ENCODE measurements at regions not wholly inside any gene's neighbourhood (a gene's known extent, or its start where the extent isn't known, plus 50 kb on each side); places are given as distances from the start of the nearest gene placed in this dataset.

DNA sequence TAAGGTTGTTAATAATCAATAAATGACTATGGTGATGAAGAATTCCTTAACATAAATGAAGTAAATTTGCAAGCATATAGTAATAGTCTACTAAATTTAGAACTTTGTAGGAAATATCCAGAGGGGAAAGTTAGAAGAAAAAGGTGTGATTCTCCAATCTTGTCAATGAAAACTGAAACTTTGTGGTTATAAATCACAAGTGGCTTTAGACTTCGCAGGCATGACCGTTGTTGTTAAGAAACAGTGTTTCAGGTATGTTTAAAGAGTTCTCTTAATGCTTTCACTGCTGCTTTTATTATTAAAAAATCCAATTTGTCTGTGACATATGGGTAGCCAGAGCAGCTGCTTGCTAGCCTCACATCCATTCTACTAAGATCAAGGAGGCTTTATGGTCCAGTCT, 475.6 kb upstream of the ADGRB3 start:
- TF ChIP-seq, protein P1, sequence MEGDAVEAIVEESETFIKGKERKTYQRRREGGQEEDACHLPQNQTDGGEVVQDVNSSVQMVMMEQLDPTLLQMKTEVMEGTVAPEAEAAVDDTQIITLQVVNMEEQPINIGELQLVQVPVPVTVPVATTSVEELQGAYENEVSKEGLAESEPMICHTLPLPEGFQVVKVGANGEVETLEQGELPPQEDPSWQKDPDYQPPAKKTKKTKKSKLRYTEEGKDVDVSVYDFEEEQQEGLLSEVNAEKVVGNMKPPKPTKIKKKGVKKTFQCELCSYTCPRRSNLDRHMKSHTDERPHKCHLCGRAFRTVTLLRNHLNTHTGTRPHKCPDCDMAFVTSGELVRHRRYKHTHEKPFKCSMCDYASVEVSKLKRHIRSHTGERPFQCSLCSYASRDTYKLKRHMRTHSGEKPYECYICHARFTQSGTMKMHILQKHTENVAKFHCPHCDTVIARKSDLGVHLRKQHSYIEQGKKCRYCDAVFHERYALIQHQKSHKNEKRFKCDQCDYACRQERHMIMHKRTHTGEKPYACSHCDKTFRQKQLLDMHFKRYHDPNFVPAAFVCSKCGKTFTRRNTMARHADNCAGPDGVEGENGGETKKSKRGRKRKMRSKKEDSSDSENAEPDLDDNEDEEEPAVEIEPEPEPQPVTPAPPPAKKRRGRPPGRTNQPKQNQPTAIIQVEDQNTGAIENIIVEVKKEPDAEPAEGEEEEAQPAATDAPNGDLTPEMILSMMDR (IDR thresholded peaks at IDR 0.05 in 2 of 3, conservative IDR thresholded peaks at IDR 0.05 in 1 of 3; ENCODE audit: control insufficient read depth in 2 of 3, extremely low read depth in 1 of 3, insufficient read depth in 1 of 3, low read depth in 3 of 3, low read length in 3 of 3), result no peak
- TF ChIP-seq POLR2A (IDR thresholded peaks at IDR 0.05; ENCODE audit: low read depth, low read length) (no peak), EP300 (IDR thresholded peaks at IDR 0.05; ENCODE audit: borderline replicate concordance in 1 of 2, control insufficient read depth in 1 of 2, low read depth in 2 of 2, low read length in 2 of 2) (peak in 1 of 2 experiments; percentile 51; a peak in 1 of 4 replicates), NR2C1 (IDR thresholded peaks at IDR 0.05) (no peak), JUND (IDR thresholded peaks at IDR 0.05; ENCODE audit: low read depth, low read length) (no peak)
- TF ChIP-seq, protein P2, sequence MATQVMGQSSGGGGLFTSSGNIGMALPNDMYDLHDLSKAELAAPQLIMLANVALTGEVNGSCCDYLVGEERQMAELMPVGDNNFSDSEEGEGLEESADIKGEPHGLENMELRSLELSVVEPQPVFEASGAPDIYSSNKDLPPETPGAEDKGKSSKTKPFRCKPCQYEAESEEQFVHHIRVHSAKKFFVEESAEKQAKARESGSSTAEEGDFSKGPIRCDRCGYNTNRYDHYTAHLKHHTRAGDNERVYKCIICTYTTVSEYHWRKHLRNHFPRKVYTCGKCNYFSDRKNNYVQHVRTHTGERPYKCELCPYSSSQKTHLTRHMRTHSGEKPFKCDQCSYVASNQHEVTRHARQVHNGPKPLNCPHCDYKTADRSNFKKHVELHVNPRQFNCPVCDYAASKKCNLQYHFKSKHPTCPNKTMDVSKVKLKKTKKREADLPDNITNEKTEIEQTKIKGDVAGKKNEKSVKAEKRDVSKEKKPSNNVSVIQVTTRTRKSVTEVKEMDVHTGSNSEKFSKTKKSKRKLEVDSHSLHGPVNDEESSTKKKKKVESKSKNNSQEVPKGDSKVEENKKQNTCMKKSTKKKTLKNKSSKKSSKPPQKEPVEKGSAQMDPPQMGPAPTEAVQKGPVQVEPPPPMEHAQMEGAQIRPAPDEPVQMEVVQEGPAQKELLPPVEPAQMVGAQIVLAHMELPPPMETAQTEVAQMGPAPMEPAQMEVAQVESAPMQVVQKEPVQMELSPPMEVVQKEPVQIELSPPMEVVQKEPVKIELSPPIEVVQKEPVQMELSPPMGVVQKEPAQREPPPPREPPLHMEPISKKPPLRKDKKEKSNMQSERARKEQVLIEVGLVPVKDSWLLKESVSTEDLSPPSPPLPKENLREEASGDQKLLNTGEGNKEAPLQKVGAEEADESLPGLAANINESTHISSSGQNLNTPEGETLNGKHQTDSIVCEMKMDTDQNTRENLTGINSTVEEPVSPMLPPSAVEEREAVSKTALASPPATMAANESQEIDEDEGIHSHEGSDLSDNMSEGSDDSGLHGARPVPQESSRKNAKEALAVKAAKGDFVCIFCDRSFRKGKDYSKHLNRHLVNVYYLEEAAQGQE (IDR thresholded peaks at IDR 0.05; ENCODE audit: low read depth, low read length), result no peak
